ENCODE measurements at regions not wholly inside any gene's neighbourhood (a gene's known extent, or its start where the extent isn't known, plus 50 kb on each side); places are given as distances from the start of the nearest gene placed in this dataset.

- TF ChIP-seq EZH2 (IDR thresholded peaks at IDR 0.05) (no peak), CTCF (IDR thresholded peaks at IDR 0.05) (no peak), EZH2phosphoT487 (IDR thresholded peaks at IDR 0.05) (no peak)
Measured at GRCh38 chr6:135105299-135105698, 50.7 kb upstream of the HBS1L start.

Measured in neural progenitor cell (in vitro differentiated cells).